Left ventricle myocardium superior (tissue), 1 donor: ENCODE measurements at regions not wholly inside any gene's neighbourhood (a gene's known extent, or its start where the extent isn't known, plus 50 kb on each side); places are given as distances from the start of the nearest gene placed in this dataset.

Source experiments
- ATAC-seq: fragments of 200-7000 bp; cut with Tn5 transposase; one replicate; pipeline ENCODE4 v1.9.1; 2020; ENCODE audit warnings: mild to moderate bottlenecking, moderate library complexity
- DNase-seq: peaks from one replicate; pipeline ENCODE4 v3.0.0-alpha.2; 2020
- intact Hi-C: fragments of 100-400 bp; cut with micrococcal nuclease; formaldehyde crosslinking; loops from one replicate; pipeline ENCODE4 v1.11.0; 2022
- donor health status: DM: no; HTN: yes; CAD: no; lungs with severe emphysema.

DNA sequence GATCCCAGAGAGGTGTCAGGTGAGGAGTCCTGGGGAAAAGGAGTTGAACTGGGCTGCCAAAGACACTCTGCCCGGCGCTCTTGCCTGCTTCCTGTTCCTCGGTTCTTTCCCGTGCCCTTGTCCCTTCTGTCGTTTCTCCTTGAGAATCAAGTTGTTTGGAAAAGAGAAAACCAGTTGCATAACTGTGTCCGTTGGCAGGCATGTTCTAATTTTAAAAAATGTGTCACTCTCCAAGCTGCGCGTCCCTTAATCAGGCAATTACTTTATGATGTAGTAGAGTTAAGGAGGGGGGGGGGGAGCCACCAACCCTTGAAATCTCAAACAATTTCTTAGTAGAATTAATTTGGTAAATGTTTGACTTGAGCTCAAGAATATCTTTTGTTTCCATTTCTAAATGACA is 105.9 kb upstream of the IGSF21 start:
- peak; percentile 53 for ATAC-seq
- intact Hi-C loops = no loop called here
- no peak for DNase-seq

GRCh38 chr1:18004278-18004677 is 103.3 kb upstream of the IGSF21 start:
- intact Hi-C loops = no loop called here
- ATAC-seq (no peak), DNase-seq (no peak)

DNA sequence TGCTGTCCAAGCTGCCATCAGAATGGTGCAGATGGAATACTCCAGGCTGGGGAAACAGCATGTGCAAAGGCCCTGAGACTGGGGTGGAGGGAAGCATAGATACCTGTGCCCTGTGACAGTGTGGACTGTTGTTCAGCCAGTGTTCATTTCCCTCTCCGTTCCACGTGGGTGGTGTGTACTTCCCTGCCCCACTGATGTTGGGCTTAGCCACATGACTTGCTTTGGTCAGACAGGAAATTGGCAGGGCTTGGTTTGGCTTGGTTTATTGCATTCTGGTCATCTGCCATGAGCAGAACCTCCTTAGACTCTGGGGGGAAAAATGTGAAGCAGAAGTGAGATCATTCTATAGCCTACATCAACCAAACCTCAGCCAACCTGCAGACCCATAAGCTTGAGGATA is 102.4 kb upstream of the IGSF21 start:
- no peak for DNase-seq
- no peak for ATAC-seq
- intact Hi-C loops = no loop called here

- intact Hi-C loops = no loop called here
- DNase-seq (no peak), ATAC-seq (no peak)
Measured at GRCh38 chr1:18007391-18008041, 100.1 kb upstream of the IGSF21 start.

GRCh38 chr1:18008081-18008480 is 99.5 kb upstream of the IGSF21 start:
- intact Hi-C loops = no loop called here
- DNase-seq (no peak), ATAC-seq (no peak)

GRCh38 chr1:18009055-18009454 is 98.5 kb upstream of the IGSF21 start:
- intact Hi-C loops = no loop called here
- DNase-seq (no peak), ATAC-seq (no peak)

- DNase-seq (no peak), ATAC-seq (no peak)
- intact Hi-C loops = no loop called here
Measured at GRCh38 chr1:18009478-18009961, 98.1 kb upstream of the IGSF21 start.

GRCh38 chr1:18010408-18010807 is 97.2 kb upstream of the IGSF21 start:
- intact Hi-C loops = no loop called here
- ATAC-seq = no peak
- DNase-seq = no peak

DNA sequence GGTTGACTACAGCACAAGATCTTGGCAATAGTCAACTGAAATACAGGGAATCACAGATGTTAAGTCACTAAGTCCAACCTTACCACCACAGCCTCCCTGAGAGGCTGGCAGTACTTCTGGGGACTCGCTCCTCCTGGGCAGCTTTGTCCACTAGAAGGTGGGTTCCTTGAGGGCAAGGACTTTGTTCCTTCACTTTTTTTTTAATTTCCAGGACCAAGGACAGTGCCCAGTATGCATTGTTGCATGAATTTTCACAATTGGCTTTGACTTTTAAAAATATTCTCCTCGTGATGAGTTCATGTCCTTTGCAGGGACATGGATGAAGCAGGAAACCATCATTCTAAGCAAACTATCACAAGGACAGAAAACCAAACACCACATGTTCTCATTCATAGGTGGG is 96.7 kb upstream of the IGSF21 start:
- intact Hi-C loops = no loop called here
- DNase-seq (no peak), ATAC-seq (no peak)

DNA sequence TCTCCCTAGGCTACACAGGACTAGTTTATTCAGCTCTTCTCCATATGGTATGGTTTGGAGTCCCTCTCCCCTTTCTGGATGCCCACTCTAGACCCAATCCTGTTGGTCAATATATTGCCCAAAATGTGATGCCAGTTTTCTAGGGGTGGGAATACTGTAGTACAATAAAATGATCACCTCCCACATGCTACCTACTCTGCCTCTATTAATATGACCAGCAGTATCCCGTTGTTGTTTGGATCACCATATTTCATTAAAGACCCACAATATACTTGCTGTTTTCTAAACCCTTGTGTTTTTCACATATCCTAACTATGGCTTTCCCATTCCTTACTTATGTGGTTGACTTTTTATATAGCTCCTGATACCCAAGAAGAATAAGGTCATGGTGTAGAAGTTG is 95.9 kb upstream of the IGSF21 start:
- intact Hi-C loops = no loop called here
- no peak for DNase-seq
- no peak for ATAC-seq

DNA sequence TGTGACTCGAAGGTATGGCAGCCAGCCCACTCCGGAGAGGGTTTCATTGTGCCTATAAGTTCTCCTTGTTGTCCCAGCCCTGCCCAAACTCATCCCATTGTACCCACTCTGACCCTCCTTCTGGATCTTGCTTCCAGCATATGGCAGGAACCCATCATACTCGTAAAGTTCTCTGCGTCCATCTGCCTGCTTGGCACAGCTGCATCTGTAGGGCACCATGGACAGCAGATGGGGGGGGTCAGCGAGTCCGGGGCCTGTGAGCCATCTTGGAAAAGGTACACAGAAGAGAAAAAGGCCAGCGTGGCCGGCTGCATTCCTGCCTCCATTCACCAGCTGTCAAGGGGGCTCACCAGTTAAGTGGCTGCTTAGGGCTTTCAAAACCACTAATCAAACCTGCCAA is 94.9 kb upstream of the IGSF21 start:
- intact Hi-C loops = no loop called here
- ATAC-seq (no peak), DNase-seq (no peak)

DNA sequence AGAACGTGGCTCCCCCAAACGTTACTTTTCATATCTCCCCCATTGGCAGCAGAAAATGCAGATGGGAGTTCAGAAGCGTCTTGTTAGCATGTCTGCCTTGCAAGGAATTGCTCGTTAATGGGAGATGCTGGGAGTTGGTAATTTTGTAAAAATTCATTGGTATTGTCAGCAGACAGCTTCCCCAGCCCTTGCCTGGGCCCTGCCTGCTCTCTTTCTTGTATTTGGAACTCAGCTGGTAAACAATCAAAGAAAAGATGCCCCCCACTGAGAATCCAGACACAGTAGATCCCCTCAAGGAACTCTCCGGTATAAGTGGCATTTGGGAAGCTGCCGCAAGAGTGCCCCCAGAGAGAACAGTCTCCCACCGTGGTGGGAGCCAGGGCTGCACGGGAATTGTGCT is 94.4 kb upstream of the IGSF21 start:
- ATAC-seq = no peak
- no peak for DNase-seq
- intact Hi-C loops = no loop called here

GRCh38 chr1:18015719-18016118 is 91.9 kb upstream of the IGSF21 start:
- DNase-seq (no peak), ATAC-seq (no peak)
- intact Hi-C loops = no loop called here

GRCh38 chr1:18018366-18018765 is 89.2 kb upstream of the IGSF21 start:
- DNase-seq = no peak
- intact Hi-C loops = no loop called here
- no peak for ATAC-seq

DNA sequence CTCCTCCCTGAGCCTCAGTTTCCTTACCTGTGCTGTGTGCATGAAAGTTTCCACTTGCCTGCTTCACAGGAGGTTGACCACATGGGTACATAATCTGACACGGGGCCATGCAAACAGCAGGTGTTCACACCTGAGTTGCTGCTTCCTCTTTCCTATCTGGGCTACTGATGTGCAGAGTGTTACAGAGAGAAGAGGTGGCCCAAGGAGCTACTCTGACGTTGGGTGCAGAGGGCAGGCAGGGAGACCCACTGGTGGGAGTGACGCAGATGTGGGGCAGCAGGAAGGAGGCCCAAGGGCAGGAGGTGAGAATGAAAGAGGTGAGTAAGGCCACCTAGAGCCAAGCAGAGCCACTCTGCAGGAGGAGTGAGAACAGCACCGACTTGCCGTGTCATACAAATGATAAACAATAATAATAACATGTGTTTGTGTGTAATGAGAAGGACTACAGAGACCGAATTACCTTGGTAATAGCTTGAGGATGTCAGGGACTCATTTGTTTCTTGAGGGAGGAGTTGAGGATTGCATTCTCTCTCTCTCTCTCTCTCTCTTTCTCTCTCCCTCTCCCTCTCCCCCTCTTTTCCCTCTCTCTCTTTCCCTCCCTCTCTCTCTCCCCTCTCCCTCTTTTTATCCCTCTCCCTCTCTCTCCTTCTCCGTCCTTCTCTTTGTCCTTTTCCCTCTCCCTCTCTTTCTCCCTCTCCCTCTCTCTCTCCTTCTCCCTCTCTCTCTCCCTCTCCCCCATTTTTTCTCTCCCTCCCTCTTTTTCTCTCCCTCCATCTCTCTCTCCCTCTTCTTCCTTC is 87.4 kb upstream of the IGSF21 start:
- no peak for DNase-seq
- no peak for ATAC-seq
- intact Hi-C loops = no loop called here

DNA sequence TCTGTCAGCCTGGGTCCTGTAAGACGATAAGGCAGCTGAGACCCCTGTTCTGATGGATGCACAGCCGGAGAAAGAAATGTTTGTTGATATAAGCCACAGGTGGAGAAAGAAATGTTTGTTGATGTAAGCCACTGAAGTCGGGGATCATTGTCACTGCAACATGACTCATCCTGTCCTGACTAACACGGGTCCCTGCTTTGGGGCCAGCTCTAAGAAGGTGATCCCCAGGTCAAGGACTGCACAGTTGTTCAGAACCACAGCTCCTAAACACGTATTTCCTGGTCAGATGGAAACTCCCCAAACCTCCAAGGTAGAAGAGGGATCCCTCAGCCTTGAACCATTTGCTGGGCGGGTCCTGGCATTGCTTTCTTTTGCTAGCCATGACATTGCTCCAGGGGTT is 86.4 kb upstream of the IGSF21 start:
- ATAC-seq (no peak), DNase-seq (no peak)
- intact Hi-C loops = no loop called here

DNA sequence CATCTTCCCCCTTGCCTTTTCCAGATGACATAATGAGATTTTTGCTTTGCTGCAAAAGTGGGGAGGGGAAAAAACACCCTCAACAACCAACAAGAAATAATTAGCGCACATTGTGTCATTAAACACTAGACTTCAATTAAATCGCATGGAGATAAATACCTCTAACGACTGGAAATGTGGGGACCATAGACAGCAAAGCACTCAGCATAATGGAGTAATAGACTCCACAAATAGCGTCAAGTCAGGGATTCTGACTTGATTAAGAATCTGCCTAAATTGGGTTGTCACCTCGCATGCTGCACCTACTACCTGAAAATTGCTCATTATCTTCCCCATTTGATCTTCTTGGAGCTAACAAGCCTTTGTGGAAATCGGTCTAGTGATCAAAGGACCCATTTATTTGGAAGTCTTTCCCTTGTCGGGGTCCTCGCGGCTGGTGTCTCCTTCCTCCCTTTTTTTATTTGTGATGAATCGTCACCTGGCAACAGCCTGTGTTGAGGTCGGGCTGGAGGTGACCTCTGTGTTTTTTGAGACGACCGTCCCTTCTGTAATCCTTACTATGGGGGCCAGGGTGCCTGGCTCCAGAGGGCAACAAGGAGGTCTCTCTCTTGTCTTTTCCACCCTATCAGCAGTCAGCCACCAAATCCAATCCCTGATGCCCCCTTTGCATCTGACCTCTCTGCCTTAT is 75.3 kb upstream of the IGSF21 start:
- intact Hi-C loops = no loop called here
- DNase-seq (no peak), ATAC-seq (no peak)

DNA sequence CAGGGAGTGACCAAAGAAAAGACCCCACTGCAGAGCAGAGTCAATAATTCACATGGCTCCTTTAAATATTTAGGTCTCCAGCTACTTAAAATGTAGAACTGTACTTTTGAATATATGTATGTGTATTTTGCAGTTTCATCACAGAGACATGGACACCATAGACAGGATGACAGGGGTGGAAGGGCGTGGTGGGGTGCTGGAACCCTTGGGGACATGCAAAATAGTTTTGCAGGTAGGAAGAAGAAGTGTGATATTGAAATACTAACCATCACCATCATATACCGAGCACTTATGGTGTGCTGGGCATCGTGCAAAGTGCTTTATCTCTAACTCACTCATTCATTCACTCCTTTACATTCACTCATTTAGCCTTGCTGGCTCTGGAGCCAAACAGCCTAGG is 72.5 kb upstream of the IGSF21 start:
- DNase-seq (no peak), ATAC-seq (no peak)
- intact Hi-C loops = no loop called here

- ATAC-seq = no peak
- intact Hi-C loops = no loop called here
Measured at GRCh38 chr1:18037651-18038050, 69.9 kb upstream of the IGSF21 start.

DNA sequence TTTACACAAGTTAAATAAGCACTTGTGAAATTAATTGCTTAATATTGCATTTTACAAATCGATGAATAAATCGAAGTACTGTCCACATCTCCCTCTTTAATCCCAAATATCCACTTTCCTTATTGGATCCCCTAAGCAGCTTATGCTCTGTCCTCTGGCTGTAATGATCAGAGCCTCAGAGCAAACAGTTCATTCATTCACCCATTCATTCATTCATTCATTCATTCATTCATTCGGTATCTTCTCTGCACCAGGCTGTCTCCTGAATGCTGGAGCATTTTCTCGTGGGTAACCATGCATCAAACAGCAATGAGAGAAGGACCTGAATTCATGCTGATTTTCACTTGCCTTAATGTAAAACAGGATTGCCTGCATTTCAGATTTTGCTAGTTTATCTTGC is 69.5 kb upstream of the IGSF21 start:
- intact Hi-C loops = no loop called here
- no peak for DNase-seq
- ATAC-seq = no peak

More at GRCh38 chr1:18037651-18038050, 69.9 kb upstream of the IGSF21 start:
- no peak for DNase-seq
